Mesothelial cell of epicardium (in vitro differentiated cells): ENCODE measurements at regions not wholly inside any gene's neighbourhood (a gene's known extent, or its start where the extent isn't known, plus 50 kb on each side); places are given as distances from the start of the nearest gene placed in this dataset.

Source experiments
- DNase-seq, 2 experiments: peaks; one replicate each; pipeline ENCODE4 v3.0.0; 2021; ENCODE audit warnings: low spot score in 2 of 2; ENCODE audit not compliant: unreplicated experiment in 2 of 2
- H3K27ac Mint-ChIP-seq: 2 replicates; pipeline ENCODE4 v1.8.0; 2021; ENCODE audit warnings: mixed read lengths
- H3K27me3 Mint-ChIP-seq: 2 replicates; pipeline ENCODE4 v1.8.0; 2021; ENCODE audit warnings: low read depth, mixed read lengths
- H3K36me3 Mint-ChIP-seq: 2 replicates; pipeline ENCODE4 v1.8.0; 2021; ENCODE audit warnings: mixed read lengths
- H3K4me1 Mint-ChIP-seq: 2 replicates; pipeline ENCODE4 v1.8.0; 2021; ENCODE audit warnings: mixed read lengths
- H3K4me3 Mint-ChIP-seq: 2 replicates; pipeline ENCODE4 v1.8.0; 2021; ENCODE audit warnings: mild to moderate bottlenecking, moderate library complexity, mixed read lengths
- H3K9me3 Mint-ChIP-seq: 2 replicates; pipeline ENCODE4 v1.8.0; 2021; ENCODE audit warnings: mixed read lengths
- CTCF ChIP-seq: fragments of 200-600 bp; sonication (generic); IDR thresholded peaks from one replicate; pipeline ENCODE4 v1.5.0; 2021; ENCODE audit warnings: antibody characterized with exemption; ENCODE audit not compliant: unreplicated experiment

- H3K36me3 Mint-ChIP-seq: no peaks in the 10 kb centered on the region
- peaks cover 53% of the 10 kb centered on the region for H3K4me1 Mint-ChIP-seq
- H3K27ac Mint-ChIP-seq: peak overlapping the region; percentile 11
- H3K27me3 Mint-ChIP-seq: no peaks in the 10 kb centered on the region
- TF ChIP-seq CTCF: no peak
- no peak overlapping the region for H3K4me3 Mint-ChIP-seq
- H3K9me3 Mint-ChIP-seq: no peaks in the 10 kb centered on the region
- DNase-seq: no peak
These were observed 225.7 kb upstream of the DMRT1 start for GRCh38 chr9:615756-616155.

GRCh38 chr9:616694-617093 is 224.8 kb upstream of the DMRT1 start:
- DNase-seq: no peak
- no peak for TF ChIP-seq CTCF
- no peaks in the 10 kb centered on the region for H3K36me3 Mint-ChIP-seq
- H3K9me3 Mint-ChIP-seq: no peaks in the 10 kb centered on the region
- H3K27me3 Mint-ChIP-seq: no peaks in the 10 kb centered on the region
- H3K4me1 Mint-ChIP-seq: peaks cover 56% of the 10 kb centered on the region
- H3K27ac Mint-ChIP-seq: no peak overlapping the region
- H3K4me3 Mint-ChIP-seq: no peak overlapping the region

- no peaks in the 10 kb centered on the region for H3K9me3 Mint-ChIP-seq
- TF ChIP-seq CTCF: no peak
- H3K27me3 Mint-ChIP-seq: no peaks in the 10 kb centered on the region
- peaks cover 57% of the 10 kb centered on the region for H3K4me1 Mint-ChIP-seq
- H3K27ac Mint-ChIP-seq: peak overlapping the region; percentile 66
- H3K4me3 Mint-ChIP-seq: no peak overlapping the region
- no peak for DNase-seq
- no peaks in the 10 kb centered on the region for H3K36me3 Mint-ChIP-seq
These were observed 223.9 kb upstream of the DMRT1 start for GRCh38 chr9:617445-618085.

- H3K27ac Mint-ChIP-seq: peak overlapping the region; percentile 71
- no peak overlapping the region for H3K4me3 Mint-ChIP-seq
- TF ChIP-seq CTCF: no peak
- DNase-seq: no peak
- H3K27me3 Mint-ChIP-seq: no peaks in the 10 kb centered on the region
- peaks cover 57% of the 10 kb centered on the region for H3K4me1 Mint-ChIP-seq
- H3K9me3 Mint-ChIP-seq: no peaks in the 10 kb centered on the region
- H3K36me3 Mint-ChIP-seq: no peaks in the 10 kb centered on the region
These were observed 223.0 kb upstream of the DMRT1 start for GRCh38 chr9:618478-618877.

GRCh38 chr9:621201-621855 is 220.2 kb upstream of the DMRT1 start:
- peaks cover 59% of the 10 kb centered on the region for H3K4me1 Mint-ChIP-seq
- no peak overlapping the region for H3K27ac Mint-ChIP-seq
- DNase-seq: no peak
- no peaks in the 10 kb centered on the region for H3K36me3 Mint-ChIP-seq
- H3K4me3 Mint-ChIP-seq: no peak overlapping the region
- TF ChIP-seq CTCF: no peak
- peaks cover 4% of the 10 kb centered on the region for H3K9me3 Mint-ChIP-seq
- H3K27me3 Mint-ChIP-seq: no peaks in the 10 kb centered on the region
